DMS 273 treated with DMSO at 0.1 percent for 48 hours (cell line): ENCODE measurements at regions not wholly inside any gene's neighbourhood (a gene's known extent, or its start where the extent isn't known, plus 50 kb on each side); places are given as distances from the start of the nearest gene placed in this dataset.

ENCODE experiments used
- DNase-seq: peaks from one replicate; lab custom pipeline; 2025; lab: John Stamatoyannopoulos, UW

GRCh38 chr22:49483281-49483870 is 344.3 kb downstream of the BRD1 start:
- no peak for DNase-seq

GRCh38 chr22:49482811-49483210 is 344.9 kb downstream of the BRD1 start:
- DNase-seq = no peak

GRCh38 chr22:49481659-49482399 is 345.8 kb downstream of the BRD1 start:
- DNase-seq = no peak

GRCh38 chr22:49480896-49481658 is 346.6 kb downstream of the BRD1 start:
- DNase-seq = no peak

GRCh38 chr22:49480331-49480730 is 347.3 kb downstream of the BRD1 start:
- DNase-seq = no peak

- no peak for DNase-seq
Observed at GRCh38 chr22:49479566-49479965, 348.1 kb downstream of the BRD1 start.

GRCh38 chr22:49476800-49477400 is 350.8 kb downstream of the BRD1 start:
- DNase-seq = no peak

- DNase-seq = no peak
Observed at GRCh38 chr22:49476176-49476575, 351.5 kb downstream of the BRD1 start.

- no peak for DNase-seq
Observed at GRCh38 chr22:49475253-49475652, 352.4 kb downstream of the BRD1 start.

- DNase-seq = no peak
Observed at GRCh38 chr22:49473286-49473685, 354.4 kb downstream of the BRD1 start.

GRCh38 chr22:49470741-49471503 is 356.8 kb downstream of the BRD1 start:
- DNase-seq = no peak

GRCh38 chr22:49469896-49470740 is 357.6 kb downstream of the BRD1 start:
- DNase-seq = no peak

GRCh38 chr22:49468487-49469198 is 359.0 kb downstream of the BRD1 start:
- no peak for DNase-seq

GRCh38 chr22:49466878-49467595 is 360.6 kb downstream of the BRD1 start:
- DNase-seq = no peak

- DNase-seq = no peak
Observed at GRCh38 chr22:49464037-49464436, 363.6 kb downstream of the BRD1 start.

GRCh38 chr22:49462795-49463194 is 364.9 kb downstream of the BRD1 start:
- no peak for DNase-seq

- DNase-seq = no peak
Observed at GRCh38 chr22:49462291-49462690, 365.4 kb downstream of the BRD1 start.

GRCh38 chr22:49461674-49462073 is 366.0 kb downstream of the BRD1 start:
- DNase-seq = no peak

GRCh38 chr22:49460592-49461281 is 366.9 kb downstream of the BRD1 start:
- DNase-seq = no peak
